ENCODE measurements at regions not wholly inside any gene's neighbourhood (a gene's known extent, or its start where the extent isn't known, plus 50 kb on each side); places are given as distances from the start of the nearest gene placed in this dataset.
A peak's percentile ranks its signal among the peaks of the same experiment; 100 is the strongest.

DNA sequence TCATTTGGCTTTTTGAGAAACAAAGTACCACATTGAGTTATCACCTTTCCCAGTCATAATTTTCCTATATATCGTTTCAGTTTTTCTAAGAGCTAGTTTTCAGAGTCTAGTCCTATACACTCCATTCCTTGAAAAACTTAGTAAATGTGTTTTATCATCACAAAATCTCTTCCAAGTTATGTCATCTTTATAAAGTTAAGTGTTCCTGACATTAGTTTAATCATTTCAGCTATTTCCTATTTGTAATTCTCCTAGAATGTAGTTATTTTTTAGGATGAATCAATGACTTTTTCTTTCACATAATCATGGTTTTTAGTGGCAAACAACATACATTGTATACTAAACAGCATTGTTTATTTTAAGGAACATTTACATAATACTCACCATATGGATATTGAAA, 191.7 kb upstream of the BET1 start:
- TF ChIP-seq, protein P1, sequence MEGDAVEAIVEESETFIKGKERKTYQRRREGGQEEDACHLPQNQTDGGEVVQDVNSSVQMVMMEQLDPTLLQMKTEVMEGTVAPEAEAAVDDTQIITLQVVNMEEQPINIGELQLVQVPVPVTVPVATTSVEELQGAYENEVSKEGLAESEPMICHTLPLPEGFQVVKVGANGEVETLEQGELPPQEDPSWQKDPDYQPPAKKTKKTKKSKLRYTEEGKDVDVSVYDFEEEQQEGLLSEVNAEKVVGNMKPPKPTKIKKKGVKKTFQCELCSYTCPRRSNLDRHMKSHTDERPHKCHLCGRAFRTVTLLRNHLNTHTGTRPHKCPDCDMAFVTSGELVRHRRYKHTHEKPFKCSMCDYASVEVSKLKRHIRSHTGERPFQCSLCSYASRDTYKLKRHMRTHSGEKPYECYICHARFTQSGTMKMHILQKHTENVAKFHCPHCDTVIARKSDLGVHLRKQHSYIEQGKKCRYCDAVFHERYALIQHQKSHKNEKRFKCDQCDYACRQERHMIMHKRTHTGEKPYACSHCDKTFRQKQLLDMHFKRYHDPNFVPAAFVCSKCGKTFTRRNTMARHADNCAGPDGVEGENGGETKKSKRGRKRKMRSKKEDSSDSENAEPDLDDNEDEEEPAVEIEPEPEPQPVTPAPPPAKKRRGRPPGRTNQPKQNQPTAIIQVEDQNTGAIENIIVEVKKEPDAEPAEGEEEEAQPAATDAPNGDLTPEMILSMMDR (IDR thresholded peaks at IDR 0.05), result no peak
- TF ChIP-seq POLR2A (IDR thresholded peaks at IDR 0.05), result no peak
- H3K4me1 ChIP-seq, result no peaks in the 10 kb centered on the region
- no peaks in the 10 kb centered on the region for H3K36me3 ChIP-seq (ENCODE audit: low read depth, missing control alignments)
- H3K27me3 ChIP-seq, result no peaks in the 10 kb centered on the region
- H3K27ac ChIP-seq, result no peak overlapping the region
- 62 to 84% methylated on average over 1 of the region's 1 CpG for WGBS, 2 donors
- no peak for DNase-seq
- H3K4me3 ChIP-seq, result no peak overlapping the region
- H3K9me3 ChIP-seq, result no peaks in the 10 kb centered on the region
- intact Hi-C loops (cut with DNase I; ENCODE audit: low total_unique reads), result no loop called here

DNA sequence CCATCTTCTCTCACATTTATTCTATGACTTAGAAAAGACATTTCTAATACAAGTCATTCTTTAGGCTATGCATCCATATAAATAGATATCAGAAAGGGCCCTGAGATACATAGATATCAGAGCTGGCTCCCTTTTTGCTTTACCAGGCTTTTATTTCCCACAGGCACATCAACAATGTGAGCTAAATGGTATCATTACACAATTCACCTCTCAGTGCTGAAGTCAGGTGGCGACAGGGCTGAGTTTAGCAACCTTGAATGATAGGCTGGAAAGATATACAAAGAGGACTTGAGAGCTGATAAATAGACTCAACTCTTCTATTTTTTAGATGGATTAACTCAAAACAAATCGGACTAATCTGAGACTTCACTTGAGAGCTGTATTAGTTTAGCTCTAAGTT, 189.2 kb upstream of the COL1A2 start:
- Histone ChIP-seq H3K36me3 (ENCODE audit: low read depth, missing control alignments) (no peaks in the 10 kb centered on the region), H3K27me3 (no peaks in the 10 kb centered on the region), H3K9me3 (no peaks in the 10 kb centered on the region), H3K4me1 (no peaks in the 10 kb centered on the region), H3K4me3 (no peak overlapping the region), H3K27ac (no peak overlapping the region)
- no peak for TF ChIP-seq POLR2A (IDR thresholded peaks at IDR 0.05)
- TF ChIP-seq, protein P1 (IDR thresholded peaks at IDR 0.05), result no peak
- no peak for DNase-seq
- intact Hi-C loops (cut with DNase I; ENCODE audit: low total_unique reads), result no loop called here
- WGBS, 2 donors, result 79 to 93% methylated on average over 2 of the region's 2 CpGs

DNA sequence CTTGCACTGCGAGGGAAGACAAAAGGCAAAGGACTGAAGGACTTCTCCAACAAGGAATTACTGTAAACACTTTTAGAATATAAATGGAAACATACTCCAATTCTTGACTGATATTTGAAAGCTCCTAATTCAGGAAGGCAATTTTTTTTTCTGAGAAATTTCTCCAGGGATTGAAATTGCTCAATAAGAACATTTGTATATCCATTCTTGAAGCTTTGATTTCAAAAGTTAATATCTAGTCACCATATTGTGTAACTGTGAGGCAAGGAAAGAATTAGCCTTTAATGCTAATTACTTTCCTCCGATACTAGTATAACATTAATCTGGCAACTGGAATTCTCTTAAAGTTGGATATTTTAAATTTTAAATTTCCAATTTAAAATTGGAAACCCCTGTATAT, 188.4 kb upstream of the COL1A2 start:
- DNase-seq, result no peak
- no peak overlapping the region for H3K4me3 ChIP-seq
- no peak overlapping the region for H3K27ac ChIP-seq
- no peaks in the 10 kb centered on the region for H3K4me1 ChIP-seq
- 95 to 97% methylated on average over 2 of the region's 2 CpGs for WGBS, 2 donors
- no peaks in the 10 kb centered on the region for H3K27me3 ChIP-seq
- no peaks in the 10 kb centered on the region for H3K36me3 ChIP-seq (ENCODE audit: low read depth, missing control alignments)
- TF ChIP-seq, protein P1 (IDR thresholded peaks at IDR 0.05), result no peak
- no peak for TF ChIP-seq POLR2A (IDR thresholded peaks at IDR 0.05)
- intact Hi-C loops (cut with DNase I; ENCODE audit: low total_unique reads), result no loop called here
- H3K9me3 ChIP-seq, result no peaks in the 10 kb centered on the region

DNA sequence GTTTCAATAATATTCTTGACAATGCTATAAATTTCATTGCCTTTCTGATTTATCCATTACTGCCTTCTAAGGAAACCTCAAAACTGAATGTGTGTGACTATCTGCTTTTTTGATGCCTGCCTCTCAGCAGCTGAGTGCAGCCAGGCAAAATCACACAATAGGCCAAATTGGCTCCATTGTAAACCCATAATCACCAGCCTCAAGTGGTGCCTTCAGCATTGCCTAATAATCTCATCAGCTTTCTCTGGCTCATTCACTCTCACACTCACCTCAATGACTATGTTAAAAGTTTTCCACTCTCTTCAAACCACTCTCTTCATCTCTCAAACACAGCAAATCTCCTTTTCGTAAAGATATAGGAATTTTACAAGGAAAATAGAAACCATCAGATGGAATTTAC, 182.5 kb upstream of the COL1A2 start:
- no peak overlapping the region for H3K4me3 ChIP-seq
- H3K27me3 ChIP-seq, result no peaks in the 10 kb centered on the region
- no peak overlapping the region for H3K27ac ChIP-seq
- no peaks in the 10 kb centered on the region for H3K36me3 ChIP-seq (ENCODE audit: low read depth, missing control alignments)
- H3K4me1 ChIP-seq, result no peaks in the 10 kb centered on the region
- intact Hi-C loops (cut with DNase I; ENCODE audit: low total_unique reads), result no loop called here
- no peaks in the 10 kb centered on the region for H3K9me3 ChIP-seq
- no peak for DNase-seq
- no peak for TF ChIP-seq POLR2A (IDR thresholded peaks at IDR 0.05)
- TF ChIP-seq, protein P1 (IDR thresholded peaks at IDR 0.05), result no peak
- WGBS, 2 donors, result 83 to 97% methylated on average over 1 of the region's 1 CpG

DNA sequence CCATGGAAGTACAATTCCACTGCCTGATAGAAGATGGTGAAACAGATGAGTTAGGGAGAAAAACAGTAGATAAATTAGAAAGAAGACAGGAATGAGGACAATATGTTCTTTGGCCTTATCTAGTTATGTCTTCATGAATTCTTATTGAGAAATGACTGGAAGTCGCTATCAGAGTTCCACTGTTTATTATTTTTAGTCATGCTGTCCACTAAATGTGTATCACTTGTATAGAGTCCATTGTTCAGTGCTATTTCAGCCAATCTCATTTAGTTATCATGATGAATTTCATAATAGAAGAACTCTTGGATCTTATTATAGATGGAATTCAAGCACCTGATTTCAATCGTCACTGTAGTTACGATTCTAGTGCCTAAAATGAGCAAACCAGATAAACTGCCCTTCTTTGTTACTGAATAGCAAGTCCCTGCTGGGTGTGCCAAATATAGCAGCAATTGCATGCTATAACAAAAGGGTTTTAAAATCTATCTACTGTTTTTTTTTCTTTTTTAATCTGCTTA, 177.7 kb upstream of the COL1A2 start:
- Histone ChIP-seq H3K4me3 (no peak overlapping the region), H3K9me3 (no peaks in the 10 kb centered on the region), H3K27me3 (no peaks in the 10 kb centered on the region), H3K27ac (peak overlapping the region in 1 of 2 donors; percentile 23), H3K36me3 (ENCODE audit: low read depth, missing control alignments) (no peaks in the 10 kb centered on the region), H3K4me1 (no peaks in the 10 kb centered on the region)
- peak; percentile 42 for DNase-seq
- intact Hi-C loops (cut with DNase I; ENCODE audit: low total_unique reads), result no loop called here
- WGBS, 2 donors, result 51 to 56% methylated on average over 3 of the region's 3 CpGs
- no peak for TF ChIP-seq POLR2A (IDR thresholded peaks at IDR 0.05)
- TF ChIP-seq, protein P1 (IDR thresholded peaks at IDR 0.05), result no peak

Data from testis (tissue), 2 donors.